Panc1 (cell line): ENCODE measurements at regions not wholly inside any gene's neighbourhood (a gene's known extent, or its start where the extent isn't known, plus 50 kb on each side); places are given as distances from the start of the nearest gene placed in this dataset.

Experiments used
- ATAC-seq: fragments of 200-7000 bp; cut with Tn5 transposase; 2 replicates; pipeline ENCODE4 v1.9.1; 2020; ENCODE audit warnings: mild to moderate bottlenecking, moderate library complexity
- BruUV-seq: library from RNA; stranded (reverse); fragments of 400-500 nt; replicated peaks from 2 replicates; lab custom pipeline; 2021; lab: Mats Ljungman, UMichigan
- CTCF ChIA-PET: fragments of 300-600 bp; sonication (Branson Sonifier 250); formaldehyde crosslinking; loops from one replicate; lab custom pipeline; 2022; ENCODE audit warnings: antibody characterized with exemption; lab: Charles Lee
- POLR2A ChIA-PET: fragments of 300-600 bp; sonication (Branson Sonifier 250); formaldehyde crosslinking; loops from one replicate; lab custom pipeline; 2022; ENCODE audit warnings: antibody characterized with exemption; lab: Charles Lee
- DNase-seq: peaks from one replicate; pipeline ENCODE4 v3.0.0-alpha.2; 2010; ENCODE audit warnings: low read depth, low spot score
- H3K27ac ChIP-seq: 2 replicates; pipeline ENCODE4 v1.5.1; 2011; ENCODE audit warnings: mild to moderate bottlenecking, low read length, inconsistent platforms
- H3K27me3 ChIP-seq: fragments of 200-500 bp; sonication (Bioruptor generic); 2 replicates; pipeline ENCODE4 v1.6.0; 2014; ENCODE audit warnings: low read length, inconsistent platforms; ENCODE audit not compliant: control insufficient read depth, insufficient read depth
- H3K36me3 ChIP-seq: fragments of 200-500 bp; sonication (Bioruptor generic); 2 replicates; pipeline ENCODE4 v1.5.1; 2014; ENCODE audit warnings: inconsistent platforms, mild to moderate bottlenecking, low read length, moderate library complexity; ENCODE audit not compliant: control insufficient read depth, insufficient read depth
- H3K4me1 ChIP-seq: 2 replicates; pipeline ENCODE4 v1.5.1; 2011; ENCODE audit warnings: inconsistent platforms, mild to moderate bottlenecking, low read length, moderate library complexity; ENCODE audit not compliant: control insufficient read depth, insufficient read depth
- H3K4me3 ChIP-seq, 2 experiments: 2 replicates each; pipeline ENCODE4 v1.5.1; 2011 to 2012; ENCODE audit warnings: low read depth in 2 of 2, low read length in 2 of 2, mild to moderate bottlenecking in 2 of 2, inconsistent platforms in 1 of 2, moderate library complexity in 1 of 2
- H3K9me3 ChIP-seq: fragments of 200-500 bp; sonication (Bioruptor generic); 2 replicates; pipeline ENCODE4 v1.5.1; 2014; ENCODE audit warnings: low read depth, mild to moderate bottlenecking, inconsistent platforms, low read length, moderate library complexity; ENCODE audit not compliant: control insufficient read depth, insufficient read depth
- CTCF ChIP-seq: fragments of 450-650 bp; IDR thresholded peaks from 2 replicates; pipeline ENCODE4 v1.5.1; 2017; ENCODE audit warnings: mild to moderate bottlenecking
- POLR2AphosphoS5 ChIP-seq: IDR thresholded peaks from 2 replicates; pipeline ENCODE4 v1.6.1; 2012; ENCODE audit warnings: mild to moderate bottlenecking, low read depth, low read length, moderate library complexity
- SIN3A ChIP-seq: IDR thresholded peaks from 2 replicates; pipeline ENCODE4 v1.6.1; 2012; ENCODE audit warnings: low read depth, mild to moderate bottlenecking, low read length, moderate library complexity, borderline replicate concordance; ENCODE audit not compliant: insufficient read depth
- TCF7L2 ChIP-seq: IDR thresholded peaks from 2 replicates; pipeline ENCODE4 v1.6.1; 2011; ENCODE audit warnings: mild to moderate bottlenecking, low read depth, low read length, inconsistent platforms
- in situ Hi-C: cut with HindIII; loops from 2 replicates; pipeline ENCODE4 v1.10.0; 2016; ENCODE audit warnings: low sequenced_read_pairs, low pct_unique_long_range_greater_than_20kb
- intact Hi-C: fragments of 100-400 bp; cut with micrococcal nuclease; formaldehyde crosslinking; loops from one replicate; pipeline ENCODE4 v1.10.0; 2022; ENCODE audit not compliant: unreplicated experiment
- TF ChIP-seq, protein P1 (sequence below), 2 experiments: IDR thresholded peaks; 2 replicates each; pipeline ENCODE4 v1.6.1; 2011 to 2012; ENCODE audit warnings: low read depth in 2 of 2, control low read depth in 1 of 2, low read length in 1 of 2, mild to moderate bottlenecking in 1 of 2, moderate library complexity in 1 of 2; ENCODE audit not compliant: insufficient read depth in 1 of 2

- intact Hi-C loops = no loop called here
- Histone ChIP-seq H3K9me3 (no peaks in the 10 kb centered on the region), H3K4me3 (no peak overlapping the region), H3K36me3 (no peaks in the 10 kb centered on the region), H3K4me1 (no peaks in the 10 kb centered on the region), H3K27ac (no peak overlapping the region), H3K27me3 (no peaks in the 10 kb centered on the region)
- DNase-seq (no peak), ATAC-seq (no peak)
- ChIA-PET CTCF (no interaction called here), POLR2A (no interaction called here)
- no peak for TF ChIP-seq TCF7L2
- TF ChIP-seq SIN3A = no peak
- TF ChIP-seq, protein P1, sequence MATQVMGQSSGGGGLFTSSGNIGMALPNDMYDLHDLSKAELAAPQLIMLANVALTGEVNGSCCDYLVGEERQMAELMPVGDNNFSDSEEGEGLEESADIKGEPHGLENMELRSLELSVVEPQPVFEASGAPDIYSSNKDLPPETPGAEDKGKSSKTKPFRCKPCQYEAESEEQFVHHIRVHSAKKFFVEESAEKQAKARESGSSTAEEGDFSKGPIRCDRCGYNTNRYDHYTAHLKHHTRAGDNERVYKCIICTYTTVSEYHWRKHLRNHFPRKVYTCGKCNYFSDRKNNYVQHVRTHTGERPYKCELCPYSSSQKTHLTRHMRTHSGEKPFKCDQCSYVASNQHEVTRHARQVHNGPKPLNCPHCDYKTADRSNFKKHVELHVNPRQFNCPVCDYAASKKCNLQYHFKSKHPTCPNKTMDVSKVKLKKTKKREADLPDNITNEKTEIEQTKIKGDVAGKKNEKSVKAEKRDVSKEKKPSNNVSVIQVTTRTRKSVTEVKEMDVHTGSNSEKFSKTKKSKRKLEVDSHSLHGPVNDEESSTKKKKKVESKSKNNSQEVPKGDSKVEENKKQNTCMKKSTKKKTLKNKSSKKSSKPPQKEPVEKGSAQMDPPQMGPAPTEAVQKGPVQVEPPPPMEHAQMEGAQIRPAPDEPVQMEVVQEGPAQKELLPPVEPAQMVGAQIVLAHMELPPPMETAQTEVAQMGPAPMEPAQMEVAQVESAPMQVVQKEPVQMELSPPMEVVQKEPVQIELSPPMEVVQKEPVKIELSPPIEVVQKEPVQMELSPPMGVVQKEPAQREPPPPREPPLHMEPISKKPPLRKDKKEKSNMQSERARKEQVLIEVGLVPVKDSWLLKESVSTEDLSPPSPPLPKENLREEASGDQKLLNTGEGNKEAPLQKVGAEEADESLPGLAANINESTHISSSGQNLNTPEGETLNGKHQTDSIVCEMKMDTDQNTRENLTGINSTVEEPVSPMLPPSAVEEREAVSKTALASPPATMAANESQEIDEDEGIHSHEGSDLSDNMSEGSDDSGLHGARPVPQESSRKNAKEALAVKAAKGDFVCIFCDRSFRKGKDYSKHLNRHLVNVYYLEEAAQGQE (IDR thresholded peaks at IDR 0.05; ENCODE audit: insufficient read depth in 1 of 2, low read depth in 2 of 2, low read length in 1 of 2) = no peak
- no peak for TF ChIP-seq POLR2AphosphoS5
- TF ChIP-seq CTCF = no peak
- no TSS peak for BruUV-seq
- in situ Hi-C loops = no loop called here
Measured at GRCh38 chr1:221075911-221076310, 196.7 kb downstream of the HLX start.

DNA sequence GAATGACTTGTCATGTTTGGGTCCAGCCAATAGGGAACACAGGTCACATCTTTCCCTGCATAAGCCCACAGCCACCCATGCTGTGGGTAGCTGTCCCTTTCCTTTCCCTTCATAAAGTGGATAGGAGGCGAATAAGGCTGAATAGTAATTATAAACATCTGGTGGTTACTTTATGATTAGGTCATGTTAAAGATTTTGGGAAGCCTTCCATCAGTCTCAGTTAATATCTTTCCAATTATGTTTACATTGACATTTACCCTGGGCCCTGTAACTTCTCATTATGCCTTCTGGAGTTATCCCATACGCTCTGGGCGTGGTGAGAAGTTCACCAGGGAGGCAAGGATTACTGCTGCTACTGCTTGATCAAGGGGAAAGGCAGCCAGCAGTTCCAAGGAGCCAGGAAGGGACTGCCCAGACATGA, 197.2 kb downstream of the HLX start:
- ATAC-seq (no peak), DNase-seq (no peak)
- ChIA-PET CTCF (no interaction called here), POLR2A (no interaction called here)
- in situ Hi-C loops (no loop called here), intact Hi-C loops (no loop called here)
- Histone ChIP-seq H3K4me3 (no peak overlapping the region), H3K27ac (no peak overlapping the region), H3K9me3 (no peaks in the 10 kb centered on the region), H3K27me3 (no peaks in the 10 kb centered on the region), H3K4me1 (no peaks in the 10 kb centered on the region), H3K36me3 (no peaks in the 10 kb centered on the region)
- TF ChIP-seq CTCF = no peak
- TF ChIP-seq, protein P1 (IDR thresholded peaks at IDR 0.05; ENCODE audit: insufficient read depth in 1 of 2, low read depth in 2 of 2, low read length in 1 of 2) = no peak
- TF ChIP-seq POLR2AphosphoS5 = no peak
- TF ChIP-seq SIN3A = no peak
- TF ChIP-seq TCF7L2 = no peak
- BruUV-seq = no TSS peak
